OCI-LY1 (cell line): ENCODE measurements at regions not wholly inside any gene's neighbourhood (a gene's known extent, or its start where the extent isn't known, plus 50 kb on each side); places are given as distances from the start of the nearest gene placed in this dataset.

ENCODE experiments used
- H2AFZ ChIP-seq: fragments of 200-600 bp; sonication (generic), shearing (Covaris generic); 2 replicates; pipeline ENCODE4 v1.6.0; 2014; ENCODE audit warnings: antibody characterized with exemption, mild to moderate bottlenecking, low read length
- H3F3A ChIP-seq: fragments of 200-600 bp; sonication (generic), shearing (Covaris generic); 2 replicates; pipeline ENCODE4 v1.6.0; 2014; ENCODE audit warnings: mild to moderate bottlenecking, antibody characterized with exemption, low read length, moderate library complexity; ENCODE audit not compliant: insufficient read depth
- H3K27ac ChIP-seq: fragments of 200-600 bp; sonication (generic); 2 replicates; pipeline ENCODE4 v1.5.1; 2014; ENCODE audit warnings: low read length, mixed run types, mild to moderate bottlenecking, low read depth; ENCODE audit not compliant: poor library complexity, severe bottlenecking
- H3K27me3 ChIP-seq: fragments of 200-600 bp; sonication (generic); 2 replicates; pipeline ENCODE4 v1.6.0; 2014; ENCODE audit warnings: antibody characterized with exemption, mild to moderate bottlenecking, low read length, moderate library complexity; ENCODE audit not compliant: insufficient read depth
- H3K36me3 ChIP-seq: fragments of 200-600 bp; sonication (generic); 2 replicates; pipeline ENCODE4 v1.6.1; 2014; ENCODE audit warnings: mild to moderate bottlenecking, antibody characterized with exemption, low read length, moderate library complexity, mixed read lengths; ENCODE audit not compliant: insufficient read depth
- H3K4me1 ChIP-seq: fragments of 200-600 bp; sonication (generic); 2 replicates; pipeline ENCODE4 v1.5.1; 2014; ENCODE audit warnings: mild to moderate bottlenecking, low read length, moderate library complexity; ENCODE audit not compliant: insufficient read depth, severe bottlenecking
- H3K4me2 ChIP-seq: fragments of 200-600 bp; sonication (generic), shearing (Covaris generic); 2 replicates; pipeline ENCODE4 v1.6.1; 2014; ENCODE audit warnings: low read length
- H3K4me3 ChIP-seq: fragments of 200-600 bp; sonication (generic); 2 replicates; pipeline ENCODE4 v1.5.1; 2014; ENCODE audit warnings: low read length, low read depth, mild to moderate bottlenecking, mixed read lengths; ENCODE audit not compliant: poor library complexity, severe bottlenecking
- H3K79me2 ChIP-seq: fragments of 200-600 bp; shearing (Covaris generic); 2 replicates; pipeline ENCODE4 v1.6.1; 2016; ENCODE audit warnings: mixed run types, low read length, mixed read lengths; ENCODE audit not compliant: insufficient read depth
- H3K9ac ChIP-seq: fragments of 200-600 bp; sonication (generic), shearing (Covaris generic); 2 replicates; pipeline ENCODE4 v1.6.1; 2014; ENCODE audit warnings: mild to moderate bottlenecking, low read length, mixed read lengths
- H3K9me2 ChIP-seq: fragments of 200-600 bp; sonication (generic), shearing (Covaris generic); 2 replicates; pipeline ENCODE4 v1.6.1; 2014; ENCODE audit warnings: low read depth, mild to moderate bottlenecking, low read length, mixed read lengths
- H3K9me3 ChIP-seq: fragments of 200-600 bp; shearing (Covaris generic); 2 replicates; pipeline ENCODE4 v1.6.1; 2014; ENCODE audit warnings: low read length, mixed read lengths
- H4K20me1 ChIP-seq: fragments of 200-600 bp; sonication (generic), shearing (Covaris generic); 2 replicates; pipeline ENCODE4 v1.6.0; 2016; ENCODE audit warnings: mild to moderate bottlenecking, low read length; ENCODE audit not compliant: insufficient read depth
- CTCF ChIP-seq: fragments of 200-600 bp; sonication (generic), shearing (Covaris generic); IDR thresholded peaks from 2 replicates; pipeline ENCODE4 v1.5.1; 2017; ENCODE audit warnings: mild to moderate bottlenecking, antibody characterized with exemption, low read length, moderate library complexity, mixed read lengths
- EZH2 ChIP-seq: fragments of 200-600 bp; sonication (generic), shearing (Covaris generic); IDR thresholded peaks from 2 replicates; pipeline ENCODE4 v1.8.0; 2017; ENCODE audit warnings: borderline replicate concordance, mixed run types, mild to moderate bottlenecking, antibody characterized with exemption, low read length, moderate library complexity, mixed read lengths

GRCh38 chr13:83333614-83334388, 548.5 kb downstream of the SLITRK1 start:
- Histone ChIP-seq H3F3A (no peaks in the 10 kb centered on the region), H3K27ac (no peak overlapping the region), H4K20me1 (no peaks in the 10 kb centered on the region), H3K36me3 (no peaks in the 10 kb centered on the region), H3K4me1 (no peaks in the 10 kb centered on the region), H3K4me2 (no peak overlapping the region), H2AFZ (no peak overlapping the region), H3K9ac (no peak overlapping the region), H3K9me2 (no peaks in the 10 kb centered on the region), H3K79me2 (no peaks in the 10 kb centered on the region), H3K4me3 (no peak overlapping the region), H3K9me3 (no peaks in the 10 kb centered on the region), H3K27me3 (no peaks in the 10 kb centered on the region)
- TF ChIP-seq CTCF: no peak
- no peak for TF ChIP-seq EZH2

- Histone ChIP-seq H2AFZ (no peak overlapping the region), H3K4me3 (no peak overlapping the region), H3K4me1 (no peaks in the 10 kb centered on the region), H3F3A (no peaks in the 10 kb centered on the region), H4K20me1 (no peaks in the 10 kb centered on the region), H3K27ac (no peak overlapping the region), H3K4me2 (no peak overlapping the region), H3K9ac (no peak overlapping the region), H3K9me2 (no peaks in the 10 kb centered on the region), H3K27me3 (no peaks in the 10 kb centered on the region), H3K36me3 (no peaks in the 10 kb centered on the region), H3K79me2 (no peaks in the 10 kb centered on the region), H3K9me3 (no peaks in the 10 kb centered on the region)
- TF ChIP-seq CTCF (no peak), EZH2 (no peak)
Measured at GRCh38 chr13:83332751-83333150, 549.5 kb downstream of the SLITRK1 start.

- no peak overlapping the region for H3K27ac ChIP-seq
- H3K4me2 ChIP-seq: no peak overlapping the region
- H3K9me2 ChIP-seq: no peaks in the 10 kb centered on the region
- no peaks in the 10 kb centered on the region for H4K20me1 ChIP-seq
- no peaks in the 10 kb centered on the region for H3F3A ChIP-seq
- H2AFZ ChIP-seq: no peak overlapping the region
- no peak overlapping the region for H3K4me3 ChIP-seq
- no peaks in the 10 kb centered on the region for H3K27me3 ChIP-seq
- H3K9ac ChIP-seq: no peak overlapping the region
- no peaks in the 10 kb centered on the region for H3K9me3 ChIP-seq
- H3K36me3 ChIP-seq: no peaks in the 10 kb centered on the region
- H3K4me1 ChIP-seq: no peaks in the 10 kb centered on the region
- TF ChIP-seq CTCF (no peak), EZH2 (no peak)
- H3K79me2 ChIP-seq: no peaks in the 10 kb centered on the region
Measured at GRCh38 chr13:83327091-83327490, 555.2 kb downstream of the SLITRK1 start.
